OCI-LY1 (cell line): ENCODE measurements at regions not wholly inside any gene's neighbourhood (a gene's known extent, or its start where the extent isn't known, plus 50 kb on each side); places are given as distances from the start of the nearest gene placed in this dataset.
"Not testable (repeated sequence)": the region's sequence is repeated elsewhere in the genome, so short reads cannot be mapped to it uniquely, and the experiment has no call there.

ENCODE experiments used
- CTCF ChIP-seq: fragments of 200-600 bp; sonication (generic), shearing (Covaris generic); IDR thresholded peaks from 2 replicates; pipeline ENCODE4 v1.5.1; 2017; ENCODE audit warnings: mild to moderate bottlenecking, antibody characterized with exemption, low read length, moderate library complexity, mixed read lengths
- EZH2 ChIP-seq: fragments of 200-600 bp; sonication (generic), shearing (Covaris generic); IDR thresholded peaks from 2 replicates; pipeline ENCODE4 v1.8.0; 2017; ENCODE audit warnings: borderline replicate concordance, mixed run types, mild to moderate bottlenecking, antibody characterized with exemption, low read length, moderate library complexity, mixed read lengths

GRCh38 chr3:162598500-162598899 is 1101.9 kb downstream of the OTOL1 start:
- TF ChIP-seq CTCF, EZH2: not testable (repeated sequence)
